H1 (cell line): ENCODE measurements at regions not wholly inside any gene's neighbourhood (a gene's known extent, or its start where the extent isn't known, plus 50 kb on each side); places are given as distances from the start of the nearest gene placed in this dataset.

Experiments
- CTCF ChIP-seq, 3 experiments: IDR thresholded peaks; 1 replicate in 2 of 3; 2 replicates in 1 of 3; pipeline versions ENCODE4 v1.5.1 to v1.6.1; 2011; ENCODE audit warnings: low read length in 3 of 3, mild to moderate bottlenecking in 3 of 3, inconsistent platforms in 2 of 3, low read depth in 1 of 3, moderate library complexity in 1 of 3; ENCODE audit not compliant: insufficient read depth in 1 of 3; ENCODE audit errors: control extremely low read depth in 1 of 3
- EZH2 ChIP-seq: fragments of 200-600 bp; sonication (generic); IDR thresholded peaks from 2 replicates; pipeline ENCODE4 v1.7.1; 2012; ENCODE audit warnings: low read depth, mild to moderate bottlenecking, moderate library complexity, low read length, inconsistent platforms; ENCODE audit not compliant: severe bottlenecking
- POLR2A ChIP-seq, 2 experiments: IDR thresholded peaks; 1 replicate in 1 of 2; 2 replicates in 1 of 2; pipeline ENCODE4 v1.6.1; 2011; ENCODE audit warnings: low read depth in 2 of 2, low read length in 2 of 2, mild to moderate bottlenecking in 2 of 2; ENCODE audit errors: control extremely low read depth in 1 of 2
- POLR2AphosphoS5 ChIP-seq: IDR thresholded peaks from 2 replicates; pipeline ENCODE4 v1.6.1; 2011; ENCODE audit warnings: low read depth, low read length
- RAD21 ChIP-seq, 2 experiments: IDR thresholded peaks in 1 of 2; conservative IDR thresholded peaks in 1 of 2; 2 replicates each; pipeline ENCODE4 v1.6.1; 2011; ENCODE audit warnings: low read depth in 2 of 2, low read length in 2 of 2, improper control_type of control experiment in 1 of 2, inconsistent platforms in 1 of 2, mild to moderate bottlenecking in 1 of 2, moderate library complexity in 1 of 2
- SIRT6 ChIP-seq: IDR thresholded peaks from one replicate; pipeline ENCODE4 v1.7.1; 2012; ENCODE audit warnings: low read length, inconsistent platforms
- TAF1 ChIP-seq: IDR thresholded peaks from 2 replicates; pipeline ENCODE4 v1.6.1; 2011; ENCODE audit warnings: mild to moderate bottlenecking, low read depth, low read length
- TAF7 ChIP-seq: optimal IDR thresholded peaks from 2 replicates; pipeline ENCODE3; 2011; ENCODE audit warnings: low read depth, mild to moderate bottlenecking, inconsistent platforms, low read length, moderate library complexity, borderline replicate concordance
- ZNF274 ChIP-seq: IDR thresholded peaks from 2 replicates; pipeline ENCODE4 v1.7.0; 2012; ENCODE audit warnings: low read length, borderline replicate concordance; ENCODE audit errors: extremely low read depth
- TF ChIP-seq, protein P1 (sequence below): IDR thresholded peaks from 2 replicates; pipeline ENCODE4 v1.6.1; 2012; ENCODE audit warnings: low read length, inconsistent platforms

GRCh38 chr6:78538002-78538401 is 329.3 kb upstream of the IRAK1BP1 start:
- TF ChIP-seq CTCF (IDR thresholded peaks at IDR 0.05; ENCODE audit: control extremely low read depth in 1 of 3, insufficient read depth in 1 of 3, low read depth in 1 of 3, low read length in 3 of 3) (no peak), SIRT6 (no peak), TAF1 (no peak), TAF7 (no peak), POLR2A (IDR thresholded peaks at IDR 0.05; ENCODE audit: control extremely low read depth in 1 of 2, low read depth in 2 of 2, low read length in 2 of 2) (no peak), EZH2 (no peak), ZNF274 (no peak), RAD21 (IDR thresholded peaks at IDR 0.05 in 1 of 2, conservative IDR thresholded peaks at IDR 0.05 in 1 of 2; ENCODE audit: low read depth in 2 of 2, low read length in 2 of 2) (no peak), POLR2AphosphoS5 (no peak)
- TF ChIP-seq, protein P1, sequence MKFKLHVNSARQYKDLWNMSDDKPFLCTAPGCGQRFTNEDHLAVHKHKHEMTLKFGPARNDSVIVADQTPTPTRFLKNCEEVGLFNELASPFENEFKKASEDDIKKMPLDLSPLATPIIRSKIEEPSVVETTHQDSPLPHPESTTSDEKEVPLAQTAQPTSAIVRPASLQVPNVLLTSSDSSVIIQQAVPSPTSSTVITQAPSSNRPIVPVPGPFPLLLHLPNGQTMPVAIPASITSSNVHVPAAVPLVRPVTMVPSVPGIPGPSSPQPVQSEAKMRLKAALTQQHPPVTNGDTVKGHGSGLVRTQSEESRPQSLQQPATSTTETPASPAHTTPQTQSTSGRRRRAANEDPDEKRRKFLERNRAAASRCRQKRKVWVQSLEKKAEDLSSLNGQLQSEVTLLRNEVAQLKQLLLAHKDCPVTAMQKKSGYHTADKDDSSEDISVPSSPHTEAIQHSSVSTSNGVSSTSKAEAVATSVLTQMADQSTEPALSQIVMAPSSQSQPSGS: no peak
